Muscle of leg (tissue), 3 donors: ENCODE measurements at regions not wholly inside any gene's neighbourhood (a gene's known extent, or its start where the extent isn't known, plus 50 kb on each side); places are given as distances from the start of the nearest gene placed in this dataset.

Experiments
- DNase-seq: peaks from one replicate; pipeline ENCODE4 v3.0.0; 2013
- H3K27ac ChIP-seq: one replicate; pipeline ENCODE4 v1.5.1; 2013; ENCODE audit warnings: mild to moderate bottlenecking, low read length, control low read depth
- H3K27me3 ChIP-seq: one replicate; pipeline ENCODE4 v1.6.1; 2013; ENCODE audit warnings: low read length; ENCODE audit not compliant: control insufficient read depth, insufficient read depth
- H3K36me3 ChIP-seq: one replicate; pipeline ENCODE4 v1.6.1; 2013; ENCODE audit warnings: low read length; ENCODE audit not compliant: control insufficient read depth, insufficient read depth
- H3K4me1 ChIP-seq: one replicate; pipeline ENCODE4 v1.6.1; 2013; ENCODE audit warnings: low read length; ENCODE audit not compliant: control insufficient read depth, insufficient read depth
- H3K4me3 ChIP-seq: one replicate; pipeline ENCODE4 v1.5.1; 2013; ENCODE audit warnings: low read length, control low read depth
- H3K9me3 ChIP-seq: replicated peaks from 2 replicates; pipeline ENCODE4 v1.6.1; 2013; ENCODE audit warnings: low read depth, low read length; ENCODE audit not compliant: control insufficient read depth
- WGBS: methylation state at CpG from one replicate; pipeline ENCODE4 v1.1.5; 2013; ENCODE audit warnings: missing lambda C conversion rate; ENCODE audit not compliant: insufficient coverage; 5-methylcytosine and 5-hydroxymethylcytosine counted together

- no peaks in the 10 kb centered on the region for H3K36me3 ChIP-seq
- H3K27me3 ChIP-seq: peaks cover 3% of the 10 kb centered on the region
- no peak for DNase-seq
- WGBS: 77% methylated on average over 6 of the region's 7 CpGs
- H3K9me3 ChIP-seq: peaks cover 11% of the 10 kb centered on the region
- H3K27ac ChIP-seq: no peak overlapping the region
- H3K4me1 ChIP-seq: no peaks in the 10 kb centered on the region
- no peak overlapping the region for H3K4me3 ChIP-seq
Observed at GRCh38 chr10:78889536-78890063, 179.2 kb upstream of the ZMIZ1 start.

- no peaks in the 10 kb centered on the region for H3K4me1 ChIP-seq
- no peaks in the 10 kb centered on the region for H3K36me3 ChIP-seq
- H3K9me3 ChIP-seq: peaks cover 11% of the 10 kb centered on the region
- H3K4me3 ChIP-seq: no peak overlapping the region
- peaks cover 6% of the 10 kb centered on the region for H3K27me3 ChIP-seq
- DNase-seq: no peak
- no peak overlapping the region for H3K27ac ChIP-seq
- 92% methylated on average over 2 of the region's 3 CpGs for WGBS
Observed at GRCh38 chr10:78890506-78890905, 178.3 kb upstream of the ZMIZ1 start.

GRCh38 chr10:78891741-78892140 is 177.0 kb upstream of the ZMIZ1 start:
- no peak for DNase-seq
- peaks cover 7% of the 10 kb centered on the region for H3K27me3 ChIP-seq

GRCh38 chr10:78892338-78893176 is 176.2 kb upstream of the ZMIZ1 start:
- H3K27me3 ChIP-seq: peaks cover 7% of the 10 kb centered on the region
- peaks cover 4% of the 10 kb centered on the region for H3K4me1 ChIP-seq
- H3K9me3 ChIP-seq: no peaks in the 10 kb centered on the region
- no peak overlapping the region for H3K4me3 ChIP-seq
- DNase-seq: no peak
- no peaks in the 10 kb centered on the region for H3K36me3 ChIP-seq
- H3K27ac ChIP-seq: no peak overlapping the region
- 60% methylated on average over 3 of the region's 7 CpGs for WGBS

More at GRCh38 chr10:78891741-78892140, 177.0 kb upstream of the ZMIZ1 start:
- H3K9me3 ChIP-seq: no peaks in the 10 kb centered on the region
- no CpG with 5 or more reads among the region's 2 CpGs for WGBS
- H3K4me1 ChIP-seq: peaks cover 4% of the 10 kb centered on the region
- no peak overlapping the region for H3K27ac ChIP-seq
- H3K4me3 ChIP-seq: no peak overlapping the region
- H3K36me3 ChIP-seq: no peaks in the 10 kb centered on the region

- H3K36me3 ChIP-seq: no peaks in the 10 kb centered on the region
- peaks cover 7% of the 10 kb centered on the region for H3K27me3 ChIP-seq
- H3K4me1 ChIP-seq: peaks cover 4% of the 10 kb centered on the region
- no peaks in the 10 kb centered on the region for H3K9me3 ChIP-seq
- WGBS: 70% methylated on average over 3 of the region's 5 CpGs
- H3K4me3 ChIP-seq: no peak overlapping the region
- no peak overlapping the region for H3K27ac ChIP-seq
- no peak for DNase-seq
Observed at GRCh38 chr10:78893217-78893616, 175.5 kb upstream of the ZMIZ1 start.

GRCh38 chr10:78894089-78894840 is 174.5 kb upstream of the ZMIZ1 start:
- DNase-seq: no peak
- Histone ChIP-seq H3K4me3 (no peak overlapping the region), H3K4me1 (peaks cover 4% of the 10 kb centered on the region), H3K9me3 (no peaks in the 10 kb centered on the region), H3K36me3 (no peaks in the 10 kb centered on the region), H3K27ac (no peak overlapping the region), H3K27me3 (peaks cover 7% of the 10 kb centered on the region)
- 85% methylated on average over 9 of the region's 12 CpGs for WGBS

- no peaks in the 10 kb centered on the region for H3K9me3 ChIP-seq
- H3K27me3 ChIP-seq: peaks cover 7% of the 10 kb centered on the region
- H3K4me3 ChIP-seq: no peak overlapping the region
- no peak overlapping the region for H3K27ac ChIP-seq
- H3K36me3 ChIP-seq: no peaks in the 10 kb centered on the region
- peaks cover 7% of the 10 kb centered on the region for H3K4me1 ChIP-seq
- 90% methylated on average over 2 of the region's 3 CpGs for WGBS
- no peak for DNase-seq
Observed at GRCh38 chr10:78894841-78895195, 173.9 kb upstream of the ZMIZ1 start.

GRCh38 chr10:78895469-78895868 is 173.3 kb upstream of the ZMIZ1 start:
- no peak overlapping the region for H3K4me3 ChIP-seq
- peaks cover 7% of the 10 kb centered on the region for H3K27me3 ChIP-seq
- no peaks in the 10 kb centered on the region for H3K9me3 ChIP-seq
- H3K4me1 ChIP-seq: peaks cover 7% of the 10 kb centered on the region
- 76% methylated on average over 5 of the region's 8 CpGs for WGBS
- H3K27ac ChIP-seq: no peak overlapping the region
- DNase-seq: no peak
- H3K36me3 ChIP-seq: no peaks in the 10 kb centered on the region

- Histone ChIP-seq H3K4me3 (no peak overlapping the region), H3K4me1 (peaks cover 7% of the 10 kb centered on the region), H3K36me3 (no peaks in the 10 kb centered on the region), H3K27ac (no peak overlapping the region), H3K27me3 (peaks cover 7% of the 10 kb centered on the region), H3K9me3 (no peaks in the 10 kb centered on the region)
- no CpG with 5 or more reads among the region's 12 CpGs for WGBS
- no peak for DNase-seq
Observed at GRCh38 chr10:78896159-78896928, 172.4 kb upstream of the ZMIZ1 start.
